ENCODE measurements at regions not wholly inside any gene's neighbourhood (a gene's known extent, or its start where the extent isn't known, plus 50 kb on each side); places are given as distances from the start of the nearest gene placed in this dataset.

DNA sequence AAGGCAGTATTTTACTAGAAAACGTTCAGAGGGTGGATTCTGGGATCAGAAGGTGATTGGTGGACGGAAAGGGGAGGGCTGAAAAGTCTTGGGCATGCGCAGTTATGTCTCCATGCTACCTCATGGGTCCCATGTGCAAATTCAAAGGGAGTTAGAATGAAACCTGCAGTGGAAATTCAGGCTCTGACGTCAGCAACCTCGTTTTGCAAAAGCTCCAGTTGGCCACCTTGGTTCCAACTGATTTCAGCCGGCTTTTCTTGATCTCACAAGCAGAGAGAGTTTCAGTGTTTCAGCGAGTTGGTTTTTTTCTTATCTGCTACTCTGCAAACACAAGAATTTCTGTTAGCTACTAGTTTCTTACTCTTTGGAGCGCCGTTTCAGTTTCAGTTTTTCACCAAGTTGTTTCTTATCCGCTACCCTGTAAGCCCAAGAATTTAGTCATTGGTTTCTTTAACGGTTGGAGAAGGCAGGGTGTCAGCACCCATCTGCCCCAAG, 69.8 kb upstream of the PGBD5 start:
- TF ChIP-seq CREB1 (IDR thresholded peaks at IDR 0.05; ENCODE audit: low read depth) (no peak), YY1 (IDR thresholded peaks at IDR 0.05; ENCODE audit: low read depth) (no peak), EP300 (IDR thresholded peaks at IDR 0.05; ENCODE audit: borderline replicate concordance) (no peak), CEBPB (IDR thresholded peaks at IDR 0.05) (no peak), RAD21 (IDR thresholded peaks at IDR 0.05; ENCODE audit: low read depth) (no peak)
- TF ChIP-seq, protein P1, sequence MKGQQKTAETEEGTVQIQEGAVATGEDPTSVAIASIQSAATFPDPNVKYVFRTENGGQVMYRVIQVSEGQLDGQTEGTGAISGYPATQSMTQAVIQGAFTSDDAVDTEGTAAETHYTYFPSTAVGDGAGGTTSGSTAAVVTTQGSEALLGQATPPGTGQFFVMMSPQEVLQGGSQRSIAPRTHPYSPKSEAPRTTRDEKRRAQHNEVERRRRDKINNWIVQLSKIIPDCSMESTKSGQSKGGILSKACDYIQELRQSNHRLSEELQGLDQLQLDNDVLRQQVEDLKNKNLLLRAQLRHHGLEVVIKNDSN (IDR thresholded peaks at IDR 0.05), result no peak
